ENCODE measurements at regions not wholly inside any gene's neighbourhood (a gene's known extent, or its start where the extent isn't known, plus 50 kb on each side); places are given as distances from the start of the nearest gene placed in this dataset.

DNA sequence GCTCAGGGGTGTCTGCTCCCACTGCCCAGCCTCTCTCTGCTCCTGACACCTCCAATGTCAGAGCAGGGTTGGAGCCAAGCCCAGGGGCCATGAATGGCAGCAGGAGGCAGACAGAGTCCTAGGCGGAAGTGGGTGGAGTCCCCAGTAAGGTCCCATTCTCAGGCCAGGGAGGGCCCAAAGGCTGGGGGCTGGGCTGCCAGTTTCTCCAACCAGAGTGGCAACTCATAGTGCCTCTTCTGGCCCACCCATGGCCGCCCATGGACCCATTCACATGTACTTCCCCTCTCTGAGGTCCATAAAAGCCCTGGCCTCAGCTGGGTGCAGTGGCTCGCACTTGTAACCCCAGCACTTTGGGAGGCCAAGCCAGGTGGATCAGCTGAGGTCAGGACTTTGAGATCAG is 261.8 kb upstream of the TNC start:
- ATAC-seq (ENCODE audit: low read depth) (no peak), DNase-seq (ENCODE audit: low spot score) (no peak)
- H3K27me3 ChIP-seq (ENCODE audit: insufficient read depth, poor library complexity, severe bottlenecking): no peaks in the 10 kb centered on the region
- no peaks in the 10 kb centered on the region for H3K4me1 ChIP-seq (ENCODE audit: insufficient read depth, poor library complexity, severe bottlenecking)
- H3K36me3 ChIP-seq (ENCODE audit: low read depth): no peaks in the 10 kb centered on the region
- TF ChIP-seq, protein P1, sequence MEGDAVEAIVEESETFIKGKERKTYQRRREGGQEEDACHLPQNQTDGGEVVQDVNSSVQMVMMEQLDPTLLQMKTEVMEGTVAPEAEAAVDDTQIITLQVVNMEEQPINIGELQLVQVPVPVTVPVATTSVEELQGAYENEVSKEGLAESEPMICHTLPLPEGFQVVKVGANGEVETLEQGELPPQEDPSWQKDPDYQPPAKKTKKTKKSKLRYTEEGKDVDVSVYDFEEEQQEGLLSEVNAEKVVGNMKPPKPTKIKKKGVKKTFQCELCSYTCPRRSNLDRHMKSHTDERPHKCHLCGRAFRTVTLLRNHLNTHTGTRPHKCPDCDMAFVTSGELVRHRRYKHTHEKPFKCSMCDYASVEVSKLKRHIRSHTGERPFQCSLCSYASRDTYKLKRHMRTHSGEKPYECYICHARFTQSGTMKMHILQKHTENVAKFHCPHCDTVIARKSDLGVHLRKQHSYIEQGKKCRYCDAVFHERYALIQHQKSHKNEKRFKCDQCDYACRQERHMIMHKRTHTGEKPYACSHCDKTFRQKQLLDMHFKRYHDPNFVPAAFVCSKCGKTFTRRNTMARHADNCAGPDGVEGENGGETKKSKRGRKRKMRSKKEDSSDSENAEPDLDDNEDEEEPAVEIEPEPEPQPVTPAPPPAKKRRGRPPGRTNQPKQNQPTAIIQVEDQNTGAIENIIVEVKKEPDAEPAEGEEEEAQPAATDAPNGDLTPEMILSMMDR (IDR thresholded peaks at IDR 0.05; ENCODE audit: poor library complexity, severe bottlenecking): no peak
- no peak overlapping the region for H3K4me3 ChIP-seq (ENCODE audit: severe bottlenecking)
- H3K9me3 ChIP-seq (ENCODE audit: severe bottlenecking): no peaks in the 10 kb centered on the region
- no peak overlapping the region for H3K27ac ChIP-seq (ENCODE audit: poor library complexity, severe bottlenecking)

DNA sequence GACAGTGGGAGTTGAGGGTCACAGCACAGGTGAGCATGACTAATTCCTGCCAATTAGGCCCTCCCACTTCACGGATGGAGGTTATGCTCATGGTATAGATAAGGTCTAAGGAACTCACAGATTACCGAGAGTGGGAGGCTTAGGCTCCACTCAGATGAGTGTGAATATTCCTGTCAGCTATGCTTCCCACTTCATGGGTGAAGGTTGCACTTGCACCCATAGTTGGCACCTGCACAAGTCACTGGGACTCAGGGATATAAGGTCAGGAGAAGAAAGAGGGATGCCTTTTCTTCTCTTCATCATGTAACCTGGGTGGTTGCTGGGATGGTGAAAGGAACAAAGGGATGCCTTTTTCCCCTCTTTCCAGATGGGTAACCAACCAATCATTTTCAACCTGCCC is 264.9 kb upstream of the TNC start:
- no peaks in the 10 kb centered on the region for H3K4me1 ChIP-seq (ENCODE audit: insufficient read depth, poor library complexity, severe bottlenecking)
- DNase-seq (ENCODE audit: low spot score) (no peak), ATAC-seq (ENCODE audit: low read depth) (no peak)
- no peak overlapping the region for H3K4me3 ChIP-seq (ENCODE audit: severe bottlenecking)
- no peaks in the 10 kb centered on the region for H3K9me3 ChIP-seq (ENCODE audit: severe bottlenecking)
- no peaks in the 10 kb centered on the region for H3K36me3 ChIP-seq (ENCODE audit: low read depth)
- H3K27me3 ChIP-seq (ENCODE audit: insufficient read depth, poor library complexity, severe bottlenecking): no peaks in the 10 kb centered on the region
- TF ChIP-seq, protein P1 (IDR thresholded peaks at IDR 0.05; ENCODE audit: poor library complexity, severe bottlenecking): no peak
- no peak overlapping the region for H3K27ac ChIP-seq (ENCODE audit: poor library complexity, severe bottlenecking)

DNA sequence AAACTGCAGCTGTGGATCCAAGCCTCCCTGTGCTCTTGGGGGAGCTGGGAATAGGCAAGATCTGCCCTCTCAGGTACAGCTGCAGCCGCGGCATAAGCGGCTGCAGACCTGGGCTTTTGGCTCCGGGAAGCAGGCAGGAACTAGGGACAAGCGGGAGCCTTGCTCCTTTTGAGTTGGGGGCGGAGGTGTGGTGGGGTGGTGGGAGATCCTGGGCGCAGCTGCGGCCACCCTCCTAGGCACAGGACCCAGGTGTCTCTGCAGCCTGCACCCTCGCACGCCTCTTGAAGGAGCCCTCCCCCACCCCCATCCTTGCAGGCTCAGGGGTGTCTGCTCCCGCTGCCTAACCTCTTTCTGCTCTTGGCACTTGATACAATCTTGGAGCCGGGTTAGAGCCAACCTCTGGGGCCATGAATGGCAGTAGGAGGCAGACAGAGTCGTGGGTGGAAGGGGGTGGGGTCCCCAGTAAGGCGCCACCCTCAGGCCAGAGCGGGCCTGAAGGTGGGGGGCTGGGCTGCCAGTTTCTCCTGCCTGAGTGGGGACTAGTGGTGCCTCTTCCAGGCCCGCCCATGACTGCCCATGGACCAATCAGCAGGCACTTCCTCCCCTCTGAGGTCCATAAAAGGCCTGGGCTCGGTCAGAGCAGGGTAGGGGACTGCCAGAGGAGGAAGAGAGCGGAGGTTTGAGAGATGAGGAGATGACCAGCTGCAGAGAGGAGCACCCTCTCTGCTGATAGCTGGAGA is 267.6 kb upstream of the TNC start:
- ATAC-seq (ENCODE audit: low read depth): no peak
- Histone ChIP-seq H3K27ac (ENCODE audit: poor library complexity, severe bottlenecking) (no peak overlapping the region), H3K36me3 (ENCODE audit: low read depth) (no peaks in the 10 kb centered on the region), H3K4me1 (ENCODE audit: insufficient read depth, poor library complexity, severe bottlenecking) (no peaks in the 10 kb centered on the region), H3K27me3 (ENCODE audit: insufficient read depth, poor library complexity, severe bottlenecking) (no peaks in the 10 kb centered on the region), H3K9me3 (ENCODE audit: severe bottlenecking) (no peaks in the 10 kb centered on the region), H3K4me3 (ENCODE audit: severe bottlenecking) (no peak overlapping the region)
- TF ChIP-seq, protein P1 (IDR thresholded peaks at IDR 0.05; ENCODE audit: poor library complexity, severe bottlenecking): no peak
- DNase-seq (ENCODE audit: low spot score): no peak

DNA sequence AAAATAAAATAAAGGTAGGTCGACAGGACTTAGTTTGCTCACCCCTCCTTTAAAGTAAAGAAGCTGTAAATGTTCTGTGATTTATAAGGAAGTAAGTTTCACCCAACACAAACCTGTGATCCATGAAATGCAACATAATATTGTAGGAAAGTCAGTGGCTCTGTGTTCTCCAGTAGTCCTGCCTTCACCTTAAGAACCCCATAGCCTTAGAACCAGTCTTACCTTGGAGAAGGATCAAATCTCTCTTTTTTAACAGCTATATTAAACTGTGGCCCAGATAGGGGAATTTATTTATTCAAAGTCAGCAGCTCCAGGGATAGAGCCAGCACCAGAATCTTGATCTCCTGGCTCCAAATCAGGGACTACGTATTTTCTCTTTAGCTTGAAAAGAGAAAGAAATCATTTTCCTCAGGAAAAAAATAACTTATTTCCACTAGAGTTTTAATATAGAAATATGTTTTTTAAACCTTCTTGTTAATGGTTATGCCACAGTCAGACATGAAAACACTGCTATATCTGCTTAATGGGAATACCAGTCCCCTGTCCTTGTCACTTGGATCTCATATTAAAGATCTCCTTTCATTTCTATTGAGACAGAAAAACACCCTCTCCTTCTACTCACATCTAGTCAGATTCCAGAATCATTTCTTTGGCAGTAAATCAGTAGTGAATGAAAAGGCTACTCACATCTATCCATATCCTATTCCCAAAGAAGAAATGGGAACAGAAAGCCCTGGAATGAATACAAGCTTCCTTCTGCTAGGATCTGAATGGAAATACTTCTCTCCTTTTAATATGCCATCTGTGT is 269.2 kb upstream of the TNC start:
- TF ChIP-seq, protein P1 (IDR thresholded peaks at IDR 0.05; ENCODE audit: poor library complexity, severe bottlenecking): no peak
- Histone ChIP-seq H3K27ac (ENCODE audit: poor library complexity, severe bottlenecking) (no peak overlapping the region), H3K36me3 (ENCODE audit: low read depth) (no peaks in the 10 kb centered on the region), H3K9me3 (ENCODE audit: severe bottlenecking) (no peaks in the 10 kb centered on the region), H3K4me1 (ENCODE audit: insufficient read depth, poor library complexity, severe bottlenecking) (no peaks in the 10 kb centered on the region), H3K27me3 (ENCODE audit: insufficient read depth, poor library complexity, severe bottlenecking) (no peaks in the 10 kb centered on the region), H3K4me3 (ENCODE audit: severe bottlenecking) (no peak overlapping the region)
- DNase-seq (ENCODE audit: low spot score): no peak
- no peak for ATAC-seq (ENCODE audit: low read depth)
